ENCODE measurements at regions not wholly inside any gene's neighbourhood (a gene's known extent, or its start where the extent isn't known, plus 50 kb on each side); places are given as distances from the start of the nearest gene placed in this dataset.
"Not testable (repeated sequence)": the region's sequence is repeated elsewhere in the genome, so short reads cannot be mapped to it uniquely, and the experiment has no call there.

DNA sequence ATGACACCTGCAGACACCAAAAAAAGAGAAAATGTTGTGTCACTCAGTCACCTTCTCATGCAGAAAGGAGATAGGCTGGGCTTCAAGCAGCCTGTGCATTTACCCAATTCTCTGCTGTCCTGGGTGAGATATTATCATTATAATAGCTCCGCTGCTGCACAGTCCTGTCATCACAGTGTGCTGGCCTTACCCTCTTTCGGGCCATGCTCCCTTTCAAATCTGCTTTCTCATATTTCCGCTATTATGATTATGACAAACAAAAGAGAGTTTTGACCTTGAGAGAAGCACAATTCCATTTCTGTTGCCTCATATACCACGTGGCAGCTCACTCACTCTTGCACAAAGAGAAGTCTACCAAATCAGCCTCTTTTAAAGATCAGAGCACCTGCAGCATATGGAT, 1350.1 kb upstream of the ACO1 start:
- in situ Hi-C loops (cut with HindIII; ENCODE audit: low sequenced_read_pairs) = no loop called here
- DNase-seq (ENCODE audit: low spot score) = no peak

DNA sequence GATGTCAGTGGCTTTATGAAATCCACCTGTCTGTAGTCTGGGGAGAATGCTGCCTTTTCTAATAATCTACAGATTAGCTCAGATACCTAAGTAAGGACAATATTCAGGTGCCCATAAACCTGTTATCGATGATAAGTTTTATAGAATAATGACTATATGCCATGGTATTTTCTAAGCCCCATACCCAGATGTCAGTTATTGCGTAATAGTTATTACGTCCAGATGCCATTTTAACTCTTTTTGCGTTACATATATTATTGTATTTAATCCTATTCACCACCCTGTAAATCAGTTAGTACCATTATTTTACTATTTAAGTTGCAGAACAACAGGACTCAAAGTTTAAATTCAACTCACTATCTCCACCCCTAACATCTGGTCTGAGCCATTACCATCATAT, 1343.9 kb upstream of the ACO1 start:
- no peak for DNase-seq (ENCODE audit: low spot score)
- in situ Hi-C loops (cut with HindIII; ENCODE audit: low sequenced_read_pairs) = no loop called here

DNA sequence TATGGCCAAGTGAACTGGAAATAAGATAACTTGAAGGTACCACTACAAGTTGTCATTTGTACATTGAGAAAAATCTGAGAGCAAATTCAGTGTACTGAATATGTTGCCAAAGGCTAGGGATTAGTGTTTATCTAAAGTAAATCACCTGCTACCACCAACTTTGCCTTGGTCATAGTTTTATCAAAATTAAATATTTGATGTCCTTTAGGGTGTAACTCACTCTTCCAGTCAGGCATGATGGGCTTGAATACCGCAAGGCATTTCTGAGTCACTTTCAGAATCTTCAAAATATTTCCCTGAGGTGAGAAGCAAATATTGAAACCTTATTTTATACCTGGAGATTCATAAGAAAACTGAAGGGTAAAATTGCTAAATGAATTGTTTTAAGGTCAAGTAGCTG, 1338.6 kb upstream of the ACO1 start:
- in situ Hi-C loops (cut with HindIII; ENCODE audit: low sequenced_read_pairs) = no loop called here
- no peak for DNase-seq (ENCODE audit: low spot score)

DNA sequence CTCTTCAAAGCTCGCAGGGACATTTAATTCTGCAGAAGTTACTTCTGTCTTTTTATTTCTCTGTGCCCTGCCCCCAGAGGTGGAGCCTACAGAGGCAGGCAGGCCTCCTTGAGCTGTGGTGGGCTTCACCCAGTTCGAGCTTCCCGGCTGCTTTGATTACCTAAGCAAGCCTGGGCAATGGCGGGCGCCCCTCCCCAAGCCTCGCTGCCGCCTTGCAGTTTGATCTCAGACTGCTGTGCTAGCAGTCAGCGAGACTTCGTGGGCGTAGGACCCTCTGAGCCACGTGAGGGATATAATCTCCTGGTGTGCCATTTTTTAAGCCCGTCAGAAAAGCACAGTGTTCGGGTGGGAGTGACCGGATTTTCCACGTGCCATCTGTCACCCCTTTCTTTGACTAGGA, 1322.9 kb upstream of the ACO1 start:
- in situ Hi-C loops (cut with HindIII; ENCODE audit: low sequenced_read_pairs); DNase-seq (ENCODE audit: low spot score): not testable (repeated sequence)

DNA sequence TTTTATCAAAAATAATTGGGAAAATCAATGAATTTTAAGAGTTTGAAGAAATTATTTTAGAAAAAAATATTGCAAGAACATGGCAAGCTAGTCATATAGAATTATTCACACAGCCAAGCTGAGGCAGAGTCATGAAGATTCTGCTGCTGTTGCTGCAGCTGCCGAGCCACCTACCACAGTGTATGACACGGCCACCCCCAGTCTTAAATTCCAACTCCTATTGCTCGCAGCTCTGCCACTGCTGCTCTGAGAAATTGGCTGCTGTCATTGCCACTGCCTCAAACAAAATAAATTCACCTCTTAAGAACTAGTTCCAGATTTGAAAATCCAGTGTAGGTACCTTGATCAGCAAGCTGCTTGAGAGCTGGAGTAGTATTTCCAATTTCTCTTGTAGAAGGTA, 1318.8 kb upstream of the ACO1 start:
- DNase-seq (ENCODE audit: low spot score) = no peak
- in situ Hi-C loops (cut with HindIII; ENCODE audit: low sequenced_read_pairs) = no loop called here

DNA sequence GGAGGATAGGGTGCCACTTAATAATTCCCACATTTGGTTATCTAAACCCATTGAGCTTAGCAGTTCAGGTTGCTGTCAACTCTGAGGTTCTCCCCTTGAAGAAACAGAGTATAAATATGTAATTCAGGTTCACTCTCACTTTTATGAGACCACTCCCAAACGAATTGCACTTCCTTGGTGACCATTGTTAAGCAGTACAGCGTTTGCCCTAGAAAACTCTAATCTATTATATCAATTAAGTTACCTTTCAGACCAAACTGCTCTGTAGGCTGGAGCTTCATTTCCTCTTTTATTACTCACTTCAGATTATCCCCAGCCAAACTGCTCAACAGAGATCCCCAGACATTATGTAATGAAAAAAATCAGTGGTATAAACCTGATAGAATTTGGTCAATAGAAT, 1317.0 kb upstream of the ACO1 start:
- DNase-seq (ENCODE audit: low spot score) = no peak
- in situ Hi-C loops (cut with HindIII; ENCODE audit: low sequenced_read_pairs) = no loop called here

DNA sequence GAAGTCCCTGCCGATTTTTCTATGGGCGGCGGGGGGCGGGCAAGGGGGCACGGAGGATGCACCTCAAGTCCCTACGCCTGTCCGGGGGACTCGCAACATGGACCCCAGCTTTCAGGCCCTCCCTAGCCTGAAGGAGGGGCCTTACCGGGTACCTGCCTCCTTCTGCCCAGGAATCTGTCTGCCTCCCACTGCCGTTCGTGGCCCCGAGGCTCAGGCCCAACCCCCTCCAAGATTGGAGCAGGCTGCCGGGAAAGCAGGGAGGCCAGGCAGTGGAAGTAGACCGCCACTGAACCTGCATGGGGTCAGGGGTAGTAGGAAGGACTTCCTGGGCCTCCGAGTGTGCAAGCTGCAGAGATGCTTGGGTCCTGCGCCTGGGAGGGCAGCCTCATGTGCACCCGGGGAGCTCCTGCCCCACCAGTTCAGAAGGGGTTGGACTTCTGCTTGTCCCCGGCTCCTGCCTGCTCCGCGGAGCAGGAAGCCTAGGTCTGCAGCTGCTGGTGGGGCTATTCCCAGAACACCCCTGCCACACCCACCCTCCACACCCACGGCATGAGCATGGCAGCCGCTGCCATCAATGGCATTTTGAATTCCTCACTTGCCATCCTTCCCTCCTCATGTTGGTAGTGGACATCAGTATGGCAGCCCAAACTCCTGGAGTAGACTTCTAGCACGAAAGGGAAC, 1312.7 kb upstream of the ACO1 start:
- in situ Hi-C loops (cut with HindIII; ENCODE audit: low sequenced_read_pairs) = no loop called here

DNA sequence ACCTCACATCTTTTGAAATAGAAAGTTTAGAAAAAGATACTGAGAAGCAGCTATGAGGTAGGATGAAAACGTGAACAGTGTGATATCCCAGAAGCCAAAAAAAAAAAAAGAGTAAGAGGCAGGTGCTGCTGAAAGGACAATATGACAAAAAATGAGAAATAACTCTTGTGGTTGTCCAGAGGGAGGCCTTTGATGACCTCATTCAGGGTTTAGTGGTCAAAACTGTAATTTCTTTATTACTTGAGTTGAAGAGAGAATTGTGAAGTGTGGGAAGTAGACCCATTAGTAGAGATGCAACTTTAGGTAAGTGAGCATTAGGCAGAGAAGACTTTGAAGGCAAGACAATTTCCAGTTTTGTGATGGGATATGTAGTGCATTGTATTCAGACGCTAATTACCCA, 1306.3 kb upstream of the ACO1 start:
- in situ Hi-C loops (cut with HindIII; ENCODE audit: low sequenced_read_pairs) = no loop called here

More for the DNA sequence above, 1312.7 kb upstream of the ACO1 start:
- DNase-seq (ENCODE audit: low spot score) = no peak

DNA sequence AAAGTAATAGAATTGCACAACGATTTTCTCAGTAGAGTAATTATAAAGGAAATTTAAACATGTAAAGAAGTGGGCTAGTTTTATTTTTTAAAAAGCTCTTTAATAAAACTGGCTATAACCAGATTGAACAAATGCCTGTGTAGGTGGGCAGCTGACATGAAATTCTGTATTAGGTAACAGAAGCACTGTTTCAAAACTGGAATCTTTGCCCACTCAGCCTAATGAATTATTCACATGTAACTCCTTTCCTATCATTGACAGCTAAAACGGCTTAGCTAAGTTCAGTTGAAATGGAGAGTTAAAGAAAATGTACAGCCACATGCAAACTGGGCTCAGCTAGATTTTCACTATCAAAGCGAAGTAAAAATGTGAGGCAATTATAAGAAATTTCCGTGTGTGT, 1300.1 kb upstream of the ACO1 start:
- DNase-seq (ENCODE audit: low spot score) = no peak
- in situ Hi-C loops (cut with HindIII; ENCODE audit: low sequenced_read_pairs) = no loop called here

More for the DNA sequence above, 1306.3 kb upstream of the ACO1 start:
- no peak for DNase-seq (ENCODE audit: low spot score)

DNA sequence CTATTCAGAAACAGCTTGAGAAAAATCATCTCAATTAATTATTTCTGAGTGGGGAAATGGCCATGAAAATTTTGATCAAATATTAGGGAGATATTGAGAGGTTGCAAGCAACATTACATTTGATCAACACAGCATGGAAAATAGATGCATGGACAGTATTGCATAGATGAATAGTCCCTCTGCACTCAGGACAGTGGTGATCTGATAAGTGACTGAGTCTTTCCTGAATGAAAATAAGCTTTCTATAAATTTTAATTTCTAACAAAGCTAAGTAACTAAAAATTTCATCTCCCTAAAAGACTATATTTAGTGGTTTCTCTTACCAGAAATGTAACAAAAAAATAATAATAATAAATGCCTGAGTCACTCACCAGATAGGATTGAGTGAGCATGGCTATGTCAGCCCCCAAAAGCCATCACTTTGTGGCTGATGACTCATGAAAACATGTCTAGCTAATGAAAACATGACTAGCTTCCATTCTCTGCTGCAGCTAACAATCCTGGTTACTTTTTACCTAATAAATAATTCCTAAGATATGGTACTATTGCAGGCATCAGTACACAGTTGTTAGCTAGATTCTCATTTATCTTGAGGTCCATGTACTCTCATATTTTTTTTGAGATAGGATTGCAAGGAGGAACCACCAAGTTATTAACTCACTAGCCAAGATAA, 1294.8 kb upstream of the ACO1 start:
- in situ Hi-C loops (cut with HindIII; ENCODE audit: low sequenced_read_pairs) = no loop called here

DNA sequence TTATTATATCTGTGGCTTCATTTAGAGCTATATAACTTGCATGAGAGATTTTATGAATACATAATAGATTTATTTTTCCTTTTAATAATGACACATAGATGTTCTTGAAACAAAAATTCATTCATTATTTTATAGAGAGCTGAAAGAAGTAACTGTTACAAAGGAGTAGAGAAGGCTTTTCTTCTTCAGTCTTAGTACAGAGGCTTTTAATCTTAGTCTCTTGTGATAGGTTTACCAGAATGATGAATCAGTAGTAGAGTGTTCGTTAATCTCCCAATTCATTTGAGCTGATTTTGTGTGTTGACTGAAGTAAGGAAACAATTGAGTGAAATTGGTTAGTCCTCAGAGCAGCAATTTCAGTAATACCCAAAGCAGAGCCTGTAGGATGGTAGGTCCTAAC, 1284.1 kb upstream of the ACO1 start:
- DNase-seq (ENCODE audit: low spot score) = no peak
- in situ Hi-C loops (cut with HindIII; ENCODE audit: low sequenced_read_pairs) = no loop called here

More for the DNA sequence above, 1294.8 kb upstream of the ACO1 start:
- DNase-seq (ENCODE audit: low spot score) = no peak

DNA sequence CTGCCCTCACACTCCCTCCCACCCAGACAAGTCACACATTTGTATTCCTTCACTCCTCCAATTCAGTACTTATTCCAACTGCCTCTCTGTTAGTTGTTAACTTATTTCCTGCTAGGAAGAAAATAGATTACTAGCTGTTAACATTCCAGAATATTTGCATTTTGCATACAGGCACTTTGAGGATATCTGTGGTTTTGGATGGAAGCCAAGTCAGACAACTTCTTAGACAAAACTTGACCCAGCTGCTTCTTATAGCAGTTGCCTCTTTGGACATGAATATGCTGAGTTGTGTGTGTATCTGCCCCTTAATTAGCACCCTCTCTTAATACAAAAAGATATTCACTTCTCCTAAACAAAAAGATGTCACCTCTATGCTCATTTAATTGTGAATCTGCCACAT, 1280.6 kb upstream of the ACO1 start:
- in situ Hi-C loops (cut with HindIII; ENCODE audit: low sequenced_read_pairs) = no loop called here

DNA sequence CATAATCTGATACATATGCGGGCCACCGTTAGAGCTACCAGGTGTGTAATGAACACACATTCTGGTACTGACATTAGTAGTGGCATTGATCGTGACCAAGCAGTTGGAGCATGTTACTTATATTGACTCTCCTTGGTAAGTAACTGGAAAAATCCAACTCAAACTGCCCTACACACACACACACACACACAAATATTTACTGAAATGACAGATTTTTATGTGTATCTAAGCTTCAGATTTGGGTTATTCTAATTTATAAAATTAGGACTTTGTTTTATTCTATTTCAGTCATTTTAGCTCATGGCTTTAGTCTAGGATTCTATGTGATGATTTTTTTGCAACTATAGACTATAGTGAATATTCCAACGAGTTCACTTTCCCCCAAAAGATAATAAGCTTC, 1280.2 kb upstream of the ACO1 start:
- in situ Hi-C loops (cut with HindIII; ENCODE audit: low sequenced_read_pairs) = no loop called here

More for the DNA sequence above, 1280.6 kb upstream of the ACO1 start:
- no peak for DNase-seq (ENCODE audit: low spot score)

DNA sequence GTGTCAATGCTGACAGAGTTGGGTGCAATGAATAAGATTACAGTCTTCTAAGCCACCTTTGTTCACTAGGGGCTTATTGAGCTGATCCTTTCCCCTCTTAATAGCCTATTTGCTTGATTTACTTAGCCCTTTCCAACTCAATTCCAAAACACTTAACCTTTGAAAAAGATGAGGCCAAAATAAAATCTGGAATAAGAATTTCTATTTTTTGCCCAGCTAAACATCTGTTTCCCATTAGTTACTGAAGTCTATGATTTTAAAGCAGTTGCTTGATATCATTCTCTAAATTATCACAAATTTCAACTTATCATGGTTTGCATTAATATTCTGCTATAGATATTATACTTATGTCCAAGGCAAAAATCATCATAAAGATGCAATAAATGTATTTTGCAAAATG, 1272.0 kb upstream of the ACO1 start:
- DNase-seq (ENCODE audit: low spot score) = no peak
- in situ Hi-C loops (cut with HindIII; ENCODE audit: low sequenced_read_pairs) = no loop called here

More for the DNA sequence above, 1280.2 kb upstream of the ACO1 start:
- no peak for DNase-seq (ENCODE audit: low spot score)

DNA sequence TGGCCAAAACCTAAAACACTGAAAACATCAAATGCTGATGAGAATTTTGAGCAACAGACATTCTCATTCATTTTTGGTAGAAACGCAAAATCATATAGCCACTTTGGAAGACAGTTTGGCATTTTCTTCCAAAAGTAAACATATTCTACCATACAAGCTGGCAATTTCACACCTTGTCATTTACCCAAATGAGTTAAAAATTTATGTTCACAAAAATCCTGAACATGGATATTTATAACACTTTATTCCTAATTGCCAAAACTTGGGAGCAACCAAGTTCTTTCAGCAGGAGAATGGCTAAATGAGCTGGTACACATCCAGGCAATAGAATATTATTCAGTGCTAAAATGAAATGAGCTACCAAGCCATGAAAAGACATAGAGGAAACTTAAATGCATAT, 1270.1 kb upstream of the ACO1 start:
- in situ Hi-C loops (cut with HindIII; ENCODE audit: low sequenced_read_pairs) = no loop called here

DNA sequence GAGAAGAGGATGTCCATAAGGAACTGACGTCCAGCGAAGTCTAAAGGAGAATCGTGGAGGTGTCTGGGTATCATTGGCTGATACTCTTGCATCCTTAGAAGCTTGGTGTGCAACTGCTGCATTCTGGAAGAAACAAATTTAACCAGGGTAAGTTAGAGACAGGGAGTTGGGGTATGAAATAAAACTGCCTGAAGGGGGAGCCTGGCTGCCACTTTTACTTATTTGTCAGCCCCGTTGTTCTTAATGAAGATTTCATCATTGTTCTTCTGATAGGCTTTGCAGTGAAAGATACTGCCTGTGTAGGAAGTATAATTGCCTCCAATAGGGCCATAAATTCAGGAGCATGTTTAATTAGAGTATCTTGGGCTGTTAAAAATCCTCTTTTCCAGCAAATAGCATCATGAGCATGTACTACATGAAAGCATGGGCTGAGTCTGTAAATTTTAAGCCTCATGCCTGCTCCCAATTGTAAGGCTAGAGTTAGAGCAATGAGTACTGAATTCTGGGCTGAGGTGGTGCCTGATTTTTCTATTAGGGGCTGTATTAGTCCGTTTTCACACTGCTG, 1264.5 kb upstream of the ACO1 start:
- in situ Hi-C loops (cut with HindIII; ENCODE audit: low sequenced_read_pairs) = no loop called here
- DNase-seq (ENCODE audit: low spot score) = no peak

More for the DNA sequence above, 1270.1 kb upstream of the ACO1 start:
- DNase-seq (ENCODE audit: low spot score) = no peak

DNA sequence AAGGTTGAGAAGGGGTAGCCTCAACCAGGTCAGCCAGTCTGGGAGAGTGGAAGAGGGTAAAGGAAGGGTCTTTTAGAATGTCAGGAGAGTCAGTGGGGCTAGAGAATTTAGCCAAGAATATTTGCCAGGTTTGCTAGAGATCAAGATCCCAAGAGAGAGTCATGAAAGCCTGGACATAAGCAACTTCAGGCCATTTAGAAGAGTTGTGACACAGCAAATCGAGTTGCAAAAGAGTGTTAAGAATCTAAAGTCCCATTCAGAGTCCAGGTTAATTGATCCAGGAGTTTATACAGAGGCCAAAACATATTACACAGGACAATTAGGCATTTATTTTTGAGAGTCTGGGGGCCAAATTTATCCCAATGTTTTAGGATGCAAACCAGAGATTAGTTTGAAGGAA, 1260.1 kb upstream of the ACO1 start:
- no peak for DNase-seq (ENCODE audit: low spot score)

DNA sequence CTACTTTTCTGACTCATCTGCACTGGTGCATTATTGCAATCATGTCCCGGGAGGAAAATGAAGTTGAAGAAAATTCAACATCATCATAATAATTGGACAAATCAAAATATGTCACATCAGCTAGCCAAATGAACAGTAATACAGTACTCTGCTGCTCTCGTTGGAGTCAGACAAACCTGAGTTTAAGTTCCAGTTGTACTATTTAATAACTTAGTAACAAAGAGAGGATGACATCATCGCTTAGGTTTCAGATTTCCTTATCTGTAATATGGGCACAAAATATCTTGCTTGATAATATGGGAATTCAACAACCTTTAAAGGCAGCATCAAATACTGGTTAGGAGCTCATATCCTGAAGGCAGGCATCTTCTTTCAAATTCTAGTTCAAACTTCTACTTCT, 1248.9 kb upstream of the ACO1 start:
- in situ Hi-C loops (cut with HindIII; ENCODE audit: low sequenced_read_pairs) = no loop called here

More for the DNA sequence above, 1260.1 kb upstream of the ACO1 start:
- in situ Hi-C loops (cut with HindIII; ENCODE audit: low sequenced_read_pairs) = no loop called here

DNA sequence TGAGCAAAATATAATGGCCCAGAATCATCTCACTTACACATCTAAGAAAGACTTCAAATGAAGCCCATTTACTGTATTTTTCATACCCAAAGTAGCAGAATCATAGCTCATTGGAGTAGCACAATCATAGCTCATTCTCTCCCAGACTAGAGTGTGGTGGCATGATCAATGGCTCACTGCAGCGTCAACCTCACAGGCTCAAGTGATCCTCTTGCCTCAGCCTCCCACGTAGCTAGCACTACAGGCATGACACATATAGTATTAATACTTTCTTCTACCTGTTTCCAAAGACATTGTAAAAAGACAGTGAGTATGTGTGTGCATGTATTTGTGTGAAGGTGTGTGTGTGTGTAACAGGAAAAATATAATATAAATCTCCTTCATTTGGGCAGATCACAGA, 1247.9 kb upstream of the ACO1 start:
- in situ Hi-C loops (cut with HindIII; ENCODE audit: low sequenced_read_pairs) = no loop called here
- no peak for DNase-seq (ENCODE audit: low spot score)

More for the DNA sequence above, 1248.9 kb upstream of the ACO1 start:
- DNase-seq (ENCODE audit: low spot score) = no peak

Measured in G401 (cell line).